H9 (cell line): ENCODE measurements at regions not wholly inside any gene's neighbourhood (a gene's known extent, or its start where the extent isn't known, plus 50 kb on each side); places are given as distances from the start of the nearest gene placed in this dataset.
A peak's percentile ranks its signal among the peaks of the same experiment; 100 is the strongest.

ENCODE experiments used
- DNase-seq: peaks from one replicate; pipeline ENCODE4 v3.0.0-alpha.2; 2017
- H2AFZ ChIP-seq: one replicate; pipeline ENCODE4 v1.6.1; 2013; ENCODE audit warnings: mild to moderate bottlenecking, low read length, control low read depth, moderate library complexity
- H2AK5ac ChIP-seq: 2 replicates; pipeline ENCODE4 v1.6.1; 2013; ENCODE audit warnings: low read length, control low read depth, mixed read lengths; ENCODE audit not compliant: insufficient read length
- H2BK120ac ChIP-seq: one replicate; pipeline ENCODE4 v1.6.1; 2013; ENCODE audit warnings: low read depth, mild to moderate bottlenecking, low read length, control low read depth, inconsistent platforms; ENCODE audit not compliant: poor library complexity, severe bottlenecking
- H2BK12ac ChIP-seq: 2 replicates; pipeline ENCODE4 v1.6.1; 2013; ENCODE audit warnings: low read length, control low read depth, mixed read lengths, low read depth; ENCODE audit not compliant: insufficient read length
- H2BK15ac ChIP-seq: 2 replicates; pipeline ENCODE4 v1.6.1; 2013; ENCODE audit warnings: low read depth, low read length, control low read depth
- H2BK20ac ChIP-seq: one replicate; pipeline ENCODE4 v1.6.1; 2013; ENCODE audit warnings: low read depth, mild to moderate bottlenecking, low read length, control low read depth, inconsistent platforms; ENCODE audit not compliant: poor library complexity, severe bottlenecking
- H2BK5ac ChIP-seq: 2 replicates; pipeline ENCODE4 v1.6.1; 2013; ENCODE audit warnings: low read length, control low read depth, mixed read lengths; ENCODE audit not compliant: insufficient read length
- H3K14ac ChIP-seq: 2 replicates; pipeline ENCODE4 v1.6.1; 2013; ENCODE audit warnings: low read length, control low read depth; ENCODE audit not compliant: insufficient read depth
- H3K18ac ChIP-seq: 2 replicates; pipeline ENCODE4 v1.6.1; 2013; ENCODE audit warnings: low read depth, mild to moderate bottlenecking, mixed read lengths, low read length, control low read depth; ENCODE audit not compliant: insufficient read length
- H3K23ac ChIP-seq: 2 replicates; pipeline ENCODE4 v1.6.1; 2013; ENCODE audit warnings: low read length, control low read depth, mixed read lengths, low read depth; ENCODE audit not compliant: insufficient read length
- H3K23me2 ChIP-seq: 2 replicates; pipeline ENCODE4 v1.6.1; 2013; ENCODE audit warnings: low read depth, mild to moderate bottlenecking, mixed read lengths, low read length, control low read depth; ENCODE audit not compliant: insufficient read length, poor library complexity, severe bottlenecking
- H3K27ac ChIP-seq: 2 replicates; pipeline ENCODE4 v1.5.1; 2013; ENCODE audit warnings: low read length, control low read depth, mixed read lengths, low read depth; ENCODE audit not compliant: insufficient read length
- H3K27me3 ChIP-seq: 2 replicates; pipeline ENCODE4 v1.6.1; 2013; ENCODE audit warnings: low read length, control low read depth, inconsistent platforms; ENCODE audit not compliant: insufficient read depth
- H3K4ac ChIP-seq: 2 replicates; pipeline ENCODE4 v1.6.1; 2013; ENCODE audit warnings: low read depth, mild to moderate bottlenecking, control low read depth, inconsistent platforms, low read length, moderate library complexity
- H3K4me1 ChIP-seq: 2 replicates; pipeline ENCODE4 v1.6.1; 2013; ENCODE audit warnings: low read length, control low read depth, inconsistent platforms; ENCODE audit not compliant: insufficient read depth
- H3K4me2 ChIP-seq: 2 replicates; pipeline ENCODE4 v1.6.1; 2013; ENCODE audit warnings: low read length, control low read depth, mixed read lengths; ENCODE audit not compliant: insufficient read length, insufficient read depth
- H3K56ac ChIP-seq: 2 replicates; pipeline ENCODE4 v1.6.1; 2013; ENCODE audit warnings: low read depth, mild to moderate bottlenecking, mixed read lengths, low read length, control low read depth; ENCODE audit not compliant: insufficient read length
- H3K79me1 ChIP-seq: 2 replicates; pipeline ENCODE4 v1.6.1; 2013; ENCODE audit warnings: low read depth, mild to moderate bottlenecking, moderate library complexity, low read length, control low read depth, inconsistent platforms; ENCODE audit not compliant: insufficient read depth, poor library complexity, severe bottlenecking
- H3K79me2 ChIP-seq: 2 replicates; pipeline ENCODE4 v1.6.1; 2013; ENCODE audit warnings: low read length, control low read depth, inconsistent platforms; ENCODE audit not compliant: insufficient read depth
- H3K9ac ChIP-seq: 2 replicates; pipeline ENCODE4 v1.6.1; 2013; ENCODE audit warnings: low read length, control low read depth, mixed read lengths; ENCODE audit not compliant: insufficient read length; ENCODE audit errors: extremely low read depth
- H3K9me3 ChIP-seq: one replicate; pipeline ENCODE4 v1.6.1; 2013; ENCODE audit warnings: low read depth, low read length, inconsistent platforms; ENCODE audit not compliant: control insufficient read depth
- H3T11ph ChIP-seq: one replicate; pipeline ENCODE4 v1.6.1; 2013; ENCODE audit warnings: mild to moderate bottlenecking, low read length, control low read depth, inconsistent platforms
- H4K20me1 ChIP-seq: one replicate; pipeline ENCODE4 v1.6.1; 2013; ENCODE audit not compliant: control insufficient read depth, insufficient read length, insufficient read depth
- H4K5ac ChIP-seq: 2 replicates; pipeline ENCODE4 v1.6.1; 2013; ENCODE audit warnings: low read depth, mild to moderate bottlenecking, mixed read lengths, low read length, control low read depth; ENCODE audit not compliant: insufficient read length
- H4K8ac ChIP-seq: replicated peaks from 2 replicates; pipeline ENCODE4 v1.6.1; 2013; ENCODE audit warnings: low read length, control low read depth, mixed read lengths, low read depth; ENCODE audit not compliant: insufficient read length
- H4K91ac ChIP-seq: 2 replicates; pipeline ENCODE4 v1.6.1; 2013; ENCODE audit warnings: low read depth, mild to moderate bottlenecking, moderate library complexity, mixed read lengths, low read length, control low read depth; ENCODE audit not compliant: insufficient read length
- H3K27ac Mint-ChIP-seq, 3 experiments: 2 replicates in 2 of 3; 3 replicates in 1 of 3; pipeline ENCODE4 v1.8.0; 2020 to 2021; ENCODE audit warnings: mixed read lengths in 3 of 3, mild to moderate bottlenecking in 1 of 3, moderate library complexity in 1 of 3
- H3K27me3 Mint-ChIP-seq: 2 replicates; pipeline ENCODE4 v1.8.0; 2021; ENCODE audit warnings: low read depth, mild to moderate bottlenecking, moderate library complexity, mixed read lengths
- H3K36me3 Mint-ChIP-seq, 3 experiments: 2 replicates in 2 of 3; 3 replicates in 1 of 3; pipeline ENCODE4 v1.8.0; 2020 to 2021; ENCODE audit warnings: low read depth in 3 of 3, mixed read lengths in 3 of 3; ENCODE audit not compliant: insufficient read depth in 1 of 3
- H3K4me1 Mint-ChIP-seq, 2 experiments: 2 replicates each; pipeline ENCODE4 v1.8.0; 2020; ENCODE audit warnings: mixed read lengths in 2 of 2
- H3K4me3 Mint-ChIP-seq, 2 experiments: 2 replicates in 1 of 2; 3 replicates in 1 of 2; pipeline ENCODE4 v1.8.0; 2020 to 2021; ENCODE audit warnings: mild to moderate bottlenecking in 2 of 2, mixed read lengths in 2 of 2, moderate library complexity in 1 of 2
- H3K9me3 Mint-ChIP-seq, 2 experiments: 2 replicates in 1 of 2; 3 replicates in 1 of 2; pipeline ENCODE4 v1.8.0; 2020; ENCODE audit warnings: mild to moderate bottlenecking in 2 of 2, mixed read lengths in 2 of 2, moderate library complexity in 1 of 2
- WGBS: extraction: QIAGEN DNeasy Blood & Tissue Kit; methylation state at CpG from one replicate; pipeline ENCODE4 v1.1.7; 2013; ENCODE audit warnings: missing lambda C conversion rate, low lambda C conversion rate, mixed read lengths; ENCODE audit not compliant: insufficient read length; ENCODE audit errors: extremely low coverage; 5-methylcytosine and 5-hydroxymethylcytosine counted together
- TF ChIP-seq, protein P1 (sequence below): fragments of 200-600 bp; sonication (generic); conservative IDR thresholded peaks from 3 replicates; pipeline ENCODE4 v1.8.0; 2021; ENCODE audit warnings: antibody characterized with exemption, mild to moderate bottlenecking

DNA sequence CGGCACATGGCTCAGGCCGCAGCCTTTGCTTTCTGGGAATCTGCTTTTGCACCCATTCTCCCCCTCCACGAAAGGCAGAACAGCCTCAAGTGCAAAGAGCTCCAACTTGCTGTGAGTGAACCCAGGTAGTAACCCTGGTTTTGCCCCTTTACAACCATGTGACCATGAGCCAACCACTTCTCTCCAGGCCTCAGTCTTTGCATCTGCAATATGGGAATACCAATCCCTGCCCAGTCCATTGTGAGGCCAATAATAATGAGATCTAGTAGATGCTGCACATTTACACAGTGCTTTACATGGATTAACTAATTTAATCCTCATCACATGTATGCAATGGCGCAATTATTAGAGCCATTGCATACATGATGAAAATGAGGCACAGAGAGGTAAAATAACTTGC, 108.9 kb upstream of the MYL2 start:
- peaks cover 26 to 27% of the 10 kb centered on the region in 2 experiments for H3K4me1 Mint-ChIP-seq
- WGBS: no CpG with 5 or more reads among the region's 4 CpGs
- H2BK15ac ChIP-seq: no peak overlapping the region
- no peak overlapping the region for H3T11ph ChIP-seq
- H2BK120ac ChIP-seq: no peak overlapping the region
- no peaks in the 10 kb centered on the region for H4K20me1 ChIP-seq
- no peaks in the 10 kb centered on the region for H3K36me3 Mint-ChIP-seq
- H4K8ac ChIP-seq: no peak overlapping the region
- H3K4me2 ChIP-seq: no peak overlapping the region
- H3K27me3 ChIP-seq: no peaks in the 10 kb centered on the region
- no peak overlapping the region for H3K23ac ChIP-seq
- no peak overlapping the region for H2BK20ac ChIP-seq
- no peaks in the 10 kb centered on the region for H3K9me3 ChIP-seq
- DNase-seq: no peak
- H3K4me3 Mint-ChIP-seq: no peak overlapping the region
- H3K18ac ChIP-seq: no peak overlapping the region
- H3K56ac ChIP-seq: no peak overlapping the region
- no peaks in the 10 kb centered on the region; a peak in 1 of 5 replicates for H3K9me3 Mint-ChIP-seq
- no peaks in the 10 kb centered on the region for H3K4me1 ChIP-seq
- TF ChIP-seq, protein P1, sequence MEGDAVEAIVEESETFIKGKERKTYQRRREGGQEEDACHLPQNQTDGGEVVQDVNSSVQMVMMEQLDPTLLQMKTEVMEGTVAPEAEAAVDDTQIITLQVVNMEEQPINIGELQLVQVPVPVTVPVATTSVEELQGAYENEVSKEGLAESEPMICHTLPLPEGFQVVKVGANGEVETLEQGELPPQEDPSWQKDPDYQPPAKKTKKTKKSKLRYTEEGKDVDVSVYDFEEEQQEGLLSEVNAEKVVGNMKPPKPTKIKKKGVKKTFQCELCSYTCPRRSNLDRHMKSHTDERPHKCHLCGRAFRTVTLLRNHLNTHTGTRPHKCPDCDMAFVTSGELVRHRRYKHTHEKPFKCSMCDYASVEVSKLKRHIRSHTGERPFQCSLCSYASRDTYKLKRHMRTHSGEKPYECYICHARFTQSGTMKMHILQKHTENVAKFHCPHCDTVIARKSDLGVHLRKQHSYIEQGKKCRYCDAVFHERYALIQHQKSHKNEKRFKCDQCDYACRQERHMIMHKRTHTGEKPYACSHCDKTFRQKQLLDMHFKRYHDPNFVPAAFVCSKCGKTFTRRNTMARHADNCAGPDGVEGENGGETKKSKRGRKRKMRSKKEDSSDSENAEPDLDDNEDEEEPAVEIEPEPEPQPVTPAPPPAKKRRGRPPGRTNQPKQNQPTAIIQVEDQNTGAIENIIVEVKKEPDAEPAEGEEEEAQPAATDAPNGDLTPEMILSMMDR: no peak
- no peaks in the 10 kb centered on the region for H3K79me2 ChIP-seq
- no peak overlapping the region for H4K5ac ChIP-seq
- no peak overlapping the region for H3K4ac ChIP-seq
- no peak overlapping the region for H2BK12ac ChIP-seq
- no peak overlapping the region for H2AFZ ChIP-seq
- H3K27ac ChIP-seq: no peak overlapping the region
- peak overlapping the region in 1 of 3 experiments; percentile 27; a peak in 1 of 7 replicates for H3K27ac Mint-ChIP-seq
- peaks cover 60% of the 10 kb centered on the region for H3K27me3 Mint-ChIP-seq
- H3K79me1 ChIP-seq: no peaks in the 10 kb centered on the region
- H2BK5ac ChIP-seq: no peak overlapping the region
- no peak overlapping the region for H2AK5ac ChIP-seq
- H3K14ac ChIP-seq: no peak overlapping the region
- H3K23me2 ChIP-seq: peaks cover 4% of the 10 kb centered on the region
- H3K9ac ChIP-seq: no peak overlapping the region
- H4K91ac ChIP-seq: no peak overlapping the region
